ENCODE measurements at regions not wholly inside any gene's neighbourhood (a gene's known extent, or its start where the extent isn't known, plus 50 kb on each side); places are given as distances from the start of the nearest gene placed in this dataset.
"Not testable (repeated sequence)": the region's sequence is repeated elsewhere in the genome, so short reads cannot be mapped to it uniquely, and the experiment has no call there.

DNA sequence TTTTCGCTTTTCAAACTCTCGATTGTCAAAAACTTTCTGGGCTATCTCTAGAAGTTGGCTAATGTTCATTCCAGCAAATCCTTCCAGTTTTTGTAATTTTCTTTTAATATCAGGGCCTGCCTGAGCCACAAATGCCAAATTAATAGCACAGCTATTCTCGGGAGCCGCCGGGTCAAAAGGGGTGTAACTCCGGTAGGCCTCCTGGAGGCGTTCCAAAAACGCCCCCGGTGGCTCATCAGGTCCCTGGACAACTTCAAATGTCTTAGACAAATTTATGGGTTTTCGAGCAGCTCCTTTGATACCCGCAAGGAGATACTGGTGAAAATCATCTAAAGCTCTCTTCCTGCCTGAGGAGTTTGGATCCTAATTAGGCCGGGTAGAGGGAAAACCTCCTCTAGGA is 117.9 kb upstream of the PZP start:
- ATAC-seq (ENCODE audit: low FRiP score) = no peak
- TF ChIP-seq, protein P1, sequence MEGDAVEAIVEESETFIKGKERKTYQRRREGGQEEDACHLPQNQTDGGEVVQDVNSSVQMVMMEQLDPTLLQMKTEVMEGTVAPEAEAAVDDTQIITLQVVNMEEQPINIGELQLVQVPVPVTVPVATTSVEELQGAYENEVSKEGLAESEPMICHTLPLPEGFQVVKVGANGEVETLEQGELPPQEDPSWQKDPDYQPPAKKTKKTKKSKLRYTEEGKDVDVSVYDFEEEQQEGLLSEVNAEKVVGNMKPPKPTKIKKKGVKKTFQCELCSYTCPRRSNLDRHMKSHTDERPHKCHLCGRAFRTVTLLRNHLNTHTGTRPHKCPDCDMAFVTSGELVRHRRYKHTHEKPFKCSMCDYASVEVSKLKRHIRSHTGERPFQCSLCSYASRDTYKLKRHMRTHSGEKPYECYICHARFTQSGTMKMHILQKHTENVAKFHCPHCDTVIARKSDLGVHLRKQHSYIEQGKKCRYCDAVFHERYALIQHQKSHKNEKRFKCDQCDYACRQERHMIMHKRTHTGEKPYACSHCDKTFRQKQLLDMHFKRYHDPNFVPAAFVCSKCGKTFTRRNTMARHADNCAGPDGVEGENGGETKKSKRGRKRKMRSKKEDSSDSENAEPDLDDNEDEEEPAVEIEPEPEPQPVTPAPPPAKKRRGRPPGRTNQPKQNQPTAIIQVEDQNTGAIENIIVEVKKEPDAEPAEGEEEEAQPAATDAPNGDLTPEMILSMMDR (IDR thresholded peaks at IDR 0.05) = no peak
- no peak for DNase-seq (ENCODE audit: low spot score)

DNA sequence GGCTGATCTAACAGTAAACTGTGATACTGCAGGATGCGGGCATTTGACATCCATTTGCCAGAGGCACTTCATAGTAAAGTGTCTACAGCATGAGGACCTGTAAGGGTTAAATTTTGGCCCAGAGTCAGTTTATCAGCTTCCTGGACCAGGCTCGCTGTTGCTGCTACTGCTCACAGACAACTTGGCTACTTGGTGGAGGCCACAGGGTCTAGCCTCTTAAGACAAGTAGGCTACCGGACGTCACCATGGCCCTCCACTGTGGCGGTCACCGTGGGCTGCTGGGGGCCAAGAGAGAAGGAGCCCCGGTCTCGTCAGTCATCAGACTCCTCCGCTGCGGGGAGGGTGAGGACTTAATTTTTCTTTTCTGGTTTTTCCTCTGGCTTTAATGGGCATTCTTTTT is 117.3 kb upstream of the PZP start:
- TF ChIP-seq, protein P1 (IDR thresholded peaks at IDR 0.05) = no peak
- no peak for DNase-seq (ENCODE audit: low spot score)
- ATAC-seq (ENCODE audit: low FRiP score) = no peak

DNA sequence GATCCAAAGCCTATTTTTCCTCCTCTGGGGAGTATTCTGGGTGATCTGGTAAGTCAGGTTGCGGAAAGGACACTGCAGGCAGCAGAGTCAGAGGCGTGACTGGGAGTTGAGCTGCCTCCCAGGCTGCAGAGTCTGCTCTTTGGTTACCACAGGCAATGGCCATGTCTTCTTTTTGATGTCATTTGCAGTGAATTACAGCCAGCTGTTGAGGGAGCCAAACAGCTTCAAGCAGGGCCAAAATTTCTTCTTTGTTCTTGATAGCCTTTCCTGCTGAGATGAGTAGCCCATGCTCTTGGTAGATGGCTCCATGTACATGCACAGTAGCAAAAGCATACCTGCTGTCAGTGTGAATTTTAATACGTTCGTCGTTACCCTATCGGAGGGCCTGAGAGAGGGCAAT is 116.6 kb upstream of the PZP start:
- TF ChIP-seq, protein P1 (IDR thresholded peaks at IDR 0.05) = no peak
- no peak for ATAC-seq (ENCODE audit: low FRiP score)
- DNase-seq (ENCODE audit: low spot score) = no peak

DNA sequence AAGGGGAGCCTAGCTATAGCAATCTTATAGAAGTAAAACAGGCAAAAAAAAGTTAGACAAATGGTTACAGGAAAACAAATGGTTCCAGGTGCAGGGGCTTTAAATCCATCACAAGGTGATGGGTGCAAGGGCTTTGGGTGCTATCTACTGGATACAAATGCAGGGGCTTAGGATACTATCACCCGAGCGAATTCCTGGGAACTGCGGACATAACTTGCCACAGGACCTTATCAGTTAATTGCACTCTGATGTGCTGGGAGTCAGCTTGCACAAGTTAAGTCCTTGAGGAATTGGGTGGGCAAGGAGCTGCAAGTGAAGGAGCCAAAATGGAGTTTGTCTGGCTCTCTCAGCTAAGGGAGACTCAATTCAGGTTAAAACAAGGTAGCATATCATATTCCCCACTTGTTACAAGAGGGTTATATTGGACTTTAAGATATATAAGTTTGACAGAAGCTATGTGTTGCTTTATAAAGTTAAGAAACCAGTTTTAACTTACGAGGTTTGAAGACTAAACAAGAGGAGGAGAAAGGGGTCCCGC is 115.0 kb upstream of the PZP start:
- TF ChIP-seq, protein P1 (IDR thresholded peaks at IDR 0.05) = no peak
- ATAC-seq (ENCODE audit: low FRiP score) (no peak), DNase-seq (ENCODE audit: low spot score) (no peak)

DNA sequence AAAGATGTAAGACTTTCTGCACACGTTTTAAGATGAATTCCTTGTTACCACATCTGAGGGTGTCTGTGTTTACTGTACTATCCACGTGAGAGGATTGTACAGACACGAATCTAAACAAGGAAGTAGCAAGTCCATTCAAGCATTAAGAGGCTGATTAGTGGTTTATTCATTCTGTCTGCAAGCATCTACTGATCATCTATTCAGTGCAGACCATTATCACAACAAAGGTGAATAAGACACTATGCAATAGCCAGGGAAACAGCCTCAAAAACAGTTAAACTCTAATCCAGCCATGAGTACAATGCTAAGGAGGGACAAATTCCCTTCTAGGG is 111.6 kb upstream of the PZP start:
- TF ChIP-seq, protein P1 (IDR thresholded peaks at IDR 0.05) = no peak
- ATAC-seq (ENCODE audit: low FRiP score) = no peak
- no peak for DNase-seq (ENCODE audit: low spot score)

DNA sequence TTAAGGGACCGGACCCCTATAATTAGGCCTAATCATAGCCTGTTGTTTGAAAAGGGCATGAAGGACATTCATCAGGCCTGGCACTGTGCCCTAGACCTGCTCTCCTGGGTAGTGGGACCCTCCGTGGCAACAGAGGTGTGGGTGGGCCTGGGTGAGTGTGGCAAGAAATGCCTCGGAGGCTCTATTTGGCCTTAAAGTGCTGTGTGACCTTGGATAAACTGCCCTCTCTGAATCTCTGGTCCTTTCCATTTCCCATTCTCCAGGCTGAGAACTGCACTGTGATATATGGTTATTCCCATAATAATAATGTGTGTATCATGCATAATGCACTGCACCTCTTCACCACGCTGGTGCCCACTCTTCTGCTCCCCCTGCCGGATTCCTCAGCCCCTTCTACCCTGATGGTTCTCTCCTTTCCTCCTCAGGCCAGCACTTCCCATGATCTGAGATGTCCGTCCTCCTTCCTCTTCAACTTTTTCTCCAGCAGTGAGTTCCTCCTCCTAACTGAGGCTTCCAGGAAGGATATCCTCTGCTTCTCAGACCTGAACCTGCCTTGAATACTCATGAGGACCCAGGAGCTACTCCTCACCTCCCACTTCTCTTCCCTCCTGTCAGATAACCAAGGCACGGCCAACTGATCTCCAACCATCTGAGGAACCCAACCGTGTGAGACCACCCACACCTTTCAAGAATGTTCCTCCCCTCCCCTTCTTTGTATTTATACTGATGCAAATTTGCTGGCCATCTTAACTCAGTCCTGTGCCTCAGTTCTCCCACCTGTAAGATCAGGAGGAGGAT is 111.0 kb upstream of the PZP start:
- TF ChIP-seq, protein P1 (IDR thresholded peaks at IDR 0.05) = no peak
- DNase-seq (ENCODE audit: low spot score) (no peak), ATAC-seq (ENCODE audit: low FRiP score) (no peak)

DNA sequence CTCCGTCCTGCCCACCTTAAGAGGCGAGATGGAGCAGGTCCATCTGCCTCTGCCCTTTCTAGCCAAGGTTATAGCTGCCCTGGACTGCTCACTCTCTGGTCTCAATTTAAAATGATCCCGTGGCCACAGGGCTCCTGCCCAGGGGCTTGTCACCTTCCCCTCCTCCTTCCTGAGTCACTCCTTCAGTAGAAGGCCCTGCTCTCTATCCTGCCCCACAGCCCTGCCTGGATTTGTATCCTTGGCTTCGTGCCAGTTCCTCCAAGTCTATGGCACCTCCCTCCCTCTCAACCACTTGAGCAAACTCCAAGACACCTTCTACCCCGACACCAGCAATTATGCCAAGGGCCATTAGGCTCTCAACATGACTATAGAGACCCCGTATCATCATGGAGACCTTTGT is 105.3 kb upstream of the PZP start:
- not testable (repeated sequence) for ATAC-seq (ENCODE audit: low FRiP score); DNase-seq (ENCODE audit: low spot score)

DNA sequence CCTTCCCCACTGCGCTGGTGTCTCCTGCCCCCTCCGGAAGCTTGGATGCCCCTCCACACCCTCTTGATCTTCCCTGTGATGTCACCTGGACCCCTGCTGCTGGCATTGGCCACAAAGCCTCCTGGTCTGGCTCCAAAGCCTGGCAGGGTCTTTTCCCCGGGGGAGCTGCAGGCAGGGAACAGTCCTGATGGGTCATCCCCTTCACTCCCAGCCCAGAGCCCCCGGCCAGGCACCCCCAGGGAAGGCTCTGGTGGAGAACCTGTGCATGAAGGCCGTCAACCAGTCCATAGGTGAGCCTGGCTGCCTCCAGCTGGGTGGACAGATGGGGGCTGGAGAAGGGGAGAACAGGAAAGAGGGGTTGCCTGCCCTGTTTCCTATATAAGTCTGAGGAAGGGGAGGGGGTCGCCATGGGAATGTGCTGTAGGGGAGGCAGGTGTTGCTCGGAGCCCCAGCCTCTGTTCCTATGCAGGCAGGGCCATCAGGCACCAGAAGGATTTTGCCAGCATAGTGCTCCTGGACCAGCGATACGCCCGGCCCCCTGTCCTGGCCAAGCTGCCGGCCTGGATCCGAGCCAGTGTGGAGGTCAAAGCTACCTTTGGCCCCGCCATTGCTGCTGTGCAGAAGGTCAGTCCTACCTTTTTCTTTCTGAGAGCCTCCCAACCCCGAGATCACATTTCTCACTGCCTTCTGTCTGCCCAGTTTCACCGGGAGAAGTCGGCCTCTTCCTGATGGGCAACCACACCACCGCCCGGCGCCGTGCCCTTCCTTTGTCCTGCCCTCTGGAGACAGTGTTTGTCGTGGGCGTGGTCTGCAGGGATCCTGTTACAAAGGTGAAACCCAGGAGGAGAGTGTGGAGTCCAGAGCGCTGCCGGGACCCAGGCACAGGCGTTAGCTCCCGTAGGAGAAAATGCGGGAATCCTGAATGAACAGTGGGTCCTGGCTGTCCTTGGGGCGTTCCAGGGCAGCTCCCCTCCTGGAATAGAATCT is 104.5 kb upstream of the PZP start:
- ATAC-seq (ENCODE audit: low FRiP score); DNase-seq (ENCODE audit: low spot score): not testable (repeated sequence)

DNA sequence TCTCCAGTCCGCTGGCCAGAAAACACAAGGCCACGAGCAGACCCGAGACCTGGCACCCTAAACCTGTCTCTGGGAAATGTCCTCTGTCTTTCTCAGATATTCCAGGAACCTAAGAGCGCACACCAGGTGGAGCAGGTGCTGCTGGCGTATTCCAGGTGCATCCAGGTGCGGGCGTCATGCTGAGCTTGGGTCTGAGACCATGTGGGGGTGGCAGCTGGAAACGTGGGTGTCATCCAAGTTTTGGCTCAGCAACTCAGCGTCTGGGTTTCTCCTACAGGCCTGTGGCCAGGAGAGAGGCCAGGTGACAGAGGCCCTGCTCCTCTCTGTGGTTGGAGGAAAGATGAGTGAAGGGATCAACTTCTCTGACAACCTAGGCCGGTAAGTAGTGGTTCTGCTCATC is 103.3 kb upstream of the PZP start:
- not testable (repeated sequence) for DNase-seq (ENCODE audit: low spot score); ATAC-seq (ENCODE audit: low FRiP score)

DNA sequence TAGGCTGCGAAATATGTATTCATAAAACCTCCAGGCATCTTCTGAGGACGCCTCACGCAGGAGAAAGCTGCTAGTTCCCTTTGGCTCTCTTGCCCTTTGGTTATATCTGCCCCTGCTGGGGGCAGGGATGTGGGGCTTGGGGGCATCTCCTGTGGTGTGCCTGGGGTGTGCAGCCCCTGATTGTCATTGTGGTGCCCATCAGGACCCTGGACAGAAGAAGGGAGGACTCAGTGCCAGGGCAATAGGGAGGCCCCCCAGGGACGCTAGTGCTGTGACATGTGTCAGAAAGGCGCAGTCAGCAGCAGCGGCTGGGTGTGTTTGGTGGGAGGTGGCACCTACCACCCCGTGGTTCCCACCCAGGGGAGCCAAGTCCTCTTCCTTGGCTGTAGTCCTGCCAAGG is 102.5 kb upstream of the PZP start:
- not testable (repeated sequence) for DNase-seq (ENCODE audit: low spot score)

DNA sequence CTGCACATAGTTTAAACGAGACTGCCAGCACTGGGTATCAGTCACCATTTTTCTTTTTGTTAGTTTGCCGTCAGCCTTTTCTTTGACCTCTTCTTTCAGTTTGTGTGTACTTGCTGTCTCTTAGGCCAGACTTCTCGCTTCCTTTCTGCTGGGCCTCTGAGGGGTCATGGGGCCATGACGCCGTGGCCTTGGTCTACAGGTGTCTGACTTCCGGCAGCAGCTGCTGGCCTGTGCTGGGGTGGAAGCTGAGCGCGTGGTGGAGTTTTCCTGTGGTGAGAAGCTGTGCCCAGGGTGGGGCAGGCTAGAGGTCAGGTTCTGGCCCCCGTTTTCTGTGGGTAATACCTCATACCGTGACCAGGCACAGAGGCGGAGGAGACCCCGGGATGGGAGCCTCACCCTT is 101.6 kb upstream of the PZP start:
- DNase-seq (ENCODE audit: low spot score); ATAC-seq (ENCODE audit: low FRiP score): not testable (repeated sequence)

More for the DNA sequence above, 102.5 kb upstream of the PZP start:
- ATAC-seq (ENCODE audit: low FRiP score) = not testable (repeated sequence)
